ENCODE measurements at regions not wholly inside any gene's neighbourhood (a gene's known extent, or its start where the extent isn't known, plus 50 kb on each side); places are given as distances from the start of the nearest gene placed in this dataset.

GRCh38 chr2:446303-446874 is 158.5 kb upstream of the ALKAL2 start:
- no peak for TF ChIP-seq CTCF (IDR thresholded peaks at IDR 0.05; ENCODE audit: unreplicated experiment)
- H3K27me3 Mint-ChIP-seq (ENCODE audit: unreplicated experiment) = no peaks in the 10 kb centered on the region

GRCh38 chr2:445896-446295 is 158.0 kb upstream of the ALKAL2 start:
- no peak overlapping the region for H3K27ac Mint-ChIP-seq (ENCODE audit: unreplicated experiment)
- H3K9me3 Mint-ChIP-seq (ENCODE audit: unreplicated experiment) = no peaks in the 10 kb centered on the region
- DNase-seq (ENCODE audit: low spot score) = no peak
- TF ChIP-seq CTCF (IDR thresholded peaks at IDR 0.05; ENCODE audit: unreplicated experiment) = no peak
- peaks cover 4% of the 10 kb centered on the region for H3K4me1 Mint-ChIP-seq (ENCODE audit: unreplicated experiment)
- H3K4me3 Mint-ChIP-seq (ENCODE audit: unreplicated experiment) = no peak overlapping the region
- no peaks in the 10 kb centered on the region for H3K36me3 Mint-ChIP-seq (ENCODE audit: low read depth, unreplicated experiment)
- no peaks in the 10 kb centered on the region for H3K27me3 Mint-ChIP-seq (ENCODE audit: unreplicated experiment)

More at GRCh38 chr2:446303-446874, 158.5 kb upstream of the ALKAL2 start:
- no peak for DNase-seq (ENCODE audit: low spot score)
- H3K9me3 Mint-ChIP-seq (ENCODE audit: unreplicated experiment) = no peaks in the 10 kb centered on the region
- no peaks in the 10 kb centered on the region for H3K36me3 Mint-ChIP-seq (ENCODE audit: low read depth, unreplicated experiment)
- H3K4me3 Mint-ChIP-seq (ENCODE audit: unreplicated experiment) = no peak overlapping the region
- H3K4me1 Mint-ChIP-seq (ENCODE audit: unreplicated experiment) = peaks cover 4% of the 10 kb centered on the region
- H3K27ac Mint-ChIP-seq (ENCODE audit: unreplicated experiment) = no peak overlapping the region

- Mint-ChIP-seq H3K36me3 (ENCODE audit: low read depth, unreplicated experiment) (no peaks in the 10 kb centered on the region), H3K9me3 (ENCODE audit: unreplicated experiment) (no peaks in the 10 kb centered on the region), H3K27me3 (ENCODE audit: unreplicated experiment) (no peaks in the 10 kb centered on the region), H3K4me3 (ENCODE audit: unreplicated experiment) (no peak overlapping the region), H3K4me1 (ENCODE audit: unreplicated experiment) (peaks cover 4% of the 10 kb centered on the region), H3K27ac (ENCODE audit: unreplicated experiment) (no peak overlapping the region)
- no peak for DNase-seq (ENCODE audit: low spot score)
- no peak for TF ChIP-seq CTCF (IDR thresholded peaks at IDR 0.05; ENCODE audit: unreplicated experiment)
These were observed 157.3 kb upstream of the ALKAL2 start for GRCh38 chr2:444937-445884.

GRCh38 chr2:443741-444140 is 155.8 kb upstream of the ALKAL2 start:
- no peak overlapping the region for H3K27ac Mint-ChIP-seq (ENCODE audit: unreplicated experiment)
- H3K27me3 Mint-ChIP-seq (ENCODE audit: unreplicated experiment) = no peaks in the 10 kb centered on the region
- H3K36me3 Mint-ChIP-seq (ENCODE audit: low read depth, unreplicated experiment) = no peaks in the 10 kb centered on the region
- no peak for TF ChIP-seq CTCF (IDR thresholded peaks at IDR 0.05; ENCODE audit: unreplicated experiment)
- no peak overlapping the region for H3K4me3 Mint-ChIP-seq (ENCODE audit: unreplicated experiment)
- no peaks in the 10 kb centered on the region for H3K9me3 Mint-ChIP-seq (ENCODE audit: unreplicated experiment)
- H3K4me1 Mint-ChIP-seq (ENCODE audit: unreplicated experiment) = peaks cover 4% of the 10 kb centered on the region
- no peak for DNase-seq (ENCODE audit: low spot score)

- DNase-seq (ENCODE audit: low spot score) = no peak
- Mint-ChIP-seq H3K9me3 (ENCODE audit: unreplicated experiment) (no peaks in the 10 kb centered on the region), H3K4me3 (ENCODE audit: unreplicated experiment) (no peak overlapping the region), H3K4me1 (ENCODE audit: unreplicated experiment) (peaks cover 4% of the 10 kb centered on the region), H3K27me3 (ENCODE audit: unreplicated experiment) (no peaks in the 10 kb centered on the region), H3K27ac (ENCODE audit: unreplicated experiment) (no peak overlapping the region), H3K36me3 (ENCODE audit: low read depth, unreplicated experiment) (no peaks in the 10 kb centered on the region)
- no peak for TF ChIP-seq CTCF (IDR thresholded peaks at IDR 0.05; ENCODE audit: unreplicated experiment)
These were observed 155.3 kb upstream of the ALKAL2 start for GRCh38 chr2:443216-443615.

All from endothelial cell (in vitro differentiated cells).